HG03342 (cell line): ENCODE measurements at regions not wholly inside any gene's neighbourhood (a gene's known extent, or its start where the extent isn't known, plus 50 kb on each side); places are given as distances from the start of the nearest gene placed in this dataset.

Experiments used
- ATAC-seq: cut with Tn5 transposase; IDR thresholded peaks from one replicate; pipeline ENCODE4 v1.9.1; 2021; ENCODE audit warnings: mild to moderate bottlenecking, moderate library complexity; ENCODE audit not compliant: unreplicated experiment

- no peak for ATAC-seq
Measured at GRCh38 chr13:50071379-50071778, 56.1 kb downstream of the KCNRG start.

- no peak for ATAC-seq
Measured at GRCh38 chr13:50072676-50073075, 57.4 kb downstream of the KCNRG start.

- no peak for ATAC-seq
Measured at GRCh38 chr13:50073340-50073739, 58.1 kb downstream of the KCNRG start.

GRCh38 chr13:50074843-50075242 lies 59.6 kb downstream of the KCNRG start:
- ATAC-seq, result no peak

- ATAC-seq, result no peak
Measured at GRCh38 chr13:50075619-50076097, 60.4 kb downstream of the KCNRG start.

GRCh38 chr13:50077431-50077830 lies 62.2 kb downstream of the KCNRG start:
- ATAC-seq, result no peak

GRCh38 chr13:50078231-50078894 lies 63.1 kb downstream of the KCNRG start:
- ATAC-seq, result no peak

GRCh38 chr13:50078895-50079654 lies 63.8 kb downstream of the KCNRG start:
- ATAC-seq, result no peak

- ATAC-seq, result no peak
Measured at GRCh38 chr13:50079655-50080202, 64.5 kb downstream of the KCNRG start.

GRCh38 chr13:50080203-50080910 lies 65.1 kb downstream of the KCNRG start:
- no peak for ATAC-seq

- ATAC-seq, result no peak
Measured at GRCh38 chr13:50080911-50081678, 65.9 kb downstream of the KCNRG start.

GRCh38 chr13:50081679-50082425 lies 66.6 kb downstream of the KCNRG start:
- ATAC-seq, result peak; percentile 62

- peak; percentile 58 for ATAC-seq
Measured at GRCh38 chr13:50082426-50083281, 67.4 kb downstream of the KCNRG start.

- no peak for ATAC-seq
Measured at GRCh38 chr13:50085063-50085462, 69.8 kb downstream of the KCNRG start.

GRCh38 chr13:50089633-50090032 lies 74.4 kb downstream of the KCNRG start:
- no peak for ATAC-seq

GRCh38 chr13:50090211-50090610 lies 75.0 kb downstream of the KCNRG start:
- no peak for ATAC-seq

GRCh38 chr13:50094615-50095293 lies 79.5 kb downstream of the KCNRG start:
- ATAC-seq, result no peak

- ATAC-seq, result no peak
Measured at GRCh38 chr13:50098693-50099092, 83.4 kb downstream of the KCNRG start.
